ENCODE measurements at regions not wholly inside any gene's neighbourhood (a gene's known extent, or its start where the extent isn't known, plus 50 kb on each side); places are given as distances from the start of the nearest gene placed in this dataset.

- TF ChIP-seq CTCF (IDR thresholded peaks at IDR 0.05): no peak
- no peak for TF ChIP-seq EZH2 (IDR thresholded peaks at IDR 0.05)
Measured at GRCh38 chr9:78118742-78119473, 87.3 kb upstream of the GNAQ start.

Data from neural progenitor cell (in vitro differentiated cells).